Subcutaneous abdominal adipose tissue (tissue), 5 donors: ENCODE measurements at regions not wholly inside any gene's neighbourhood (a gene's known extent, or its start where the extent isn't known, plus 50 kb on each side); places are given as distances from the start of the nearest gene placed in this dataset.

Source experiments
- H3K27ac ChIP-seq: one replicate; pipeline ENCODE4 v1.7.0; 2013; ENCODE audit warnings: low read depth, mild to moderate bottlenecking, inconsistent platforms, low read length, moderate library complexity
- H3K27me3 ChIP-seq, 5 donors: one replicate each; pipeline ENCODE4 v1.7.0; 2013; ENCODE audit warnings: low read length in 5 of 5, inconsistent platforms in 1 of 5; ENCODE audit not compliant: control insufficient read depth in 5 of 5, insufficient read depth in 4 of 5
- H3K36me3 ChIP-seq, 5 donors: one replicate each; pipeline ENCODE4 v1.7.0; 2013; ENCODE audit warnings: low read length in 5 of 5; ENCODE audit not compliant: control insufficient read depth in 5 of 5, insufficient read depth in 5 of 5
- H3K4me1 ChIP-seq, 5 donors: one replicate each; pipeline ENCODE4 v1.7.0; 2013; ENCODE audit warnings: low read length in 5 of 5, mild to moderate bottlenecking in 3 of 5, moderate library complexity in 1 of 5; ENCODE audit not compliant: control insufficient read depth in 5 of 5, insufficient read depth in 5 of 5
- H3K4me3 ChIP-seq, 5 donors: one replicate each; pipeline ENCODE4 v1.7.0; 2013; ENCODE audit warnings: low read length in 5 of 5, low read depth in 1 of 5
- H3K9ac ChIP-seq, 5 donors: one replicate each; pipeline ENCODE4 v1.7.0; 2013; ENCODE audit warnings: low read length in 5 of 5, mild to moderate bottlenecking in 4 of 5, moderate library complexity in 3 of 5
- H3K9me3 ChIP-seq, 5 donors: one replicate each; pipeline ENCODE4 v1.7.0; 2013; ENCODE audit warnings: low read length in 5 of 5; ENCODE audit not compliant: control insufficient read depth in 5 of 5
- donor health status: healthy.
- donor health status: healthy.
- donor health status: healthy.
- donor health status: healthy.
- donor health status: healthy.

DNA sequence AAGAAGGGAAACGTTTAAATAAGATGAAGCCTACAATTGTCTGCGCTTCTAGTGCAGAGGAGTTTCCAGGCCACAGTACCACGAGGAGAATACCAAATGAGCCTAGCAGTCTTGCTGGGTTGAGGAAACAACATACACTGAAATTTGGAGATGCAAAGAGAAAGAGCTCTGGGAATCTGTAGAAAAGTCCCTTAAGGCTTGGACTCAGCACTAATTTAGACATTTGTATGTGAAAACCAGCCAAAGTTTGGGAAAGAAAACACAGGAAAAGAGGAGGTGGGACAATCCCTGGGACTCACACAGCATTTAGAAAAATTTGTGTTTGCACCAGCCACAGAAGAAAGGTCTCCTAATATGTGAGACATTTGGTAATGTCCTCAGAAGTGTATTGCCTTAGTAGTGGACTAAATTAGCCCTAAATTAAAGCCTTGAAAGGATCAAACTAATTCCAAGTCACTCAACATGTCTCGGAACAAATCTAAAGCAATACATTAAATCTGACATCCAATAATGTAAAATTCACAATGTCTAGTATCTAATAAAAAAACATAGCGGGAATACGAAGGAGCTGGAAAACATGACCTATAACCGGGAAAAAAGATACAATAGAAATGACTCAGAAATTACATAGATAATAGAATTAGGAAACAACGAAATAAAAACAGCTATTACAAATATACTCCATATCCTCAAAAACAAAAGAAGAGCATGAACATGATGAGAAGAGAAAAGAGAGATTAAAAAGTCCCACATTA lies 187.1 kb upstream of the NAMPT start:
- Histone ChIP-seq H3K4me1 (peaks cover 0 to 1% (median 0%) of the 10 kb centered on the region in 5 donors), H3K9me3 (no peaks in the 10 kb centered on the region)

DNA sequence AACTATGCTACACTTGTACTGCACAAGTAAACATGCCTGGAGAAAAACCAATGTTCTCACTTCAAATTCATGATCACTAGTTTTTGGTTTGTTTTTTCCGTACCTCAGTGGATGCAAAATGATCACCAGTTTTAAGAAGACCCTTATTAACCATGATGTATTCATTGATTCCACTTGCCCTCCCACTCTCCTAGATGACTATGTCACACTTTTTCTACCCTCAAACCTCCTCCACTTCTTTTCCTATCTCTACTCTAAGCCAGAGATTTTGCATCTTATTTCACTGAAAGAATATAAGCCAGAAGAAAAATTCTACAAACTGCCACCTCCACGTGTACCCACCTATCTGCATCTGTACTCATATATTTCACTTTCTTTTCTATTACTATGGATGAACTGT lies 186.2 kb upstream of the NAMPT start:
- Histone ChIP-seq H3K27me3 (no peaks in the 10 kb centered on the region), H3K36me3 (no peaks in the 10 kb centered on the region), H3K9me3 (no peaks in the 10 kb centered on the region), H3K9ac (no peak overlapping the region), H3K27ac (no peak overlapping the region), H3K4me1 (peaks cover 0 to 5% (median 0%) of the 10 kb centered on the region in 5 donors), H3K4me3 (no peak overlapping the region)

More for the DNA sequence above, 187.1 kb upstream of the NAMPT start:
- Histone ChIP-seq H3K27ac (no peak overlapping the region), H3K36me3 (no peaks in the 10 kb centered on the region), H3K4me3 (no peak overlapping the region), H3K9ac (no peak overlapping the region), H3K27me3 (no peaks in the 10 kb centered on the region)

DNA sequence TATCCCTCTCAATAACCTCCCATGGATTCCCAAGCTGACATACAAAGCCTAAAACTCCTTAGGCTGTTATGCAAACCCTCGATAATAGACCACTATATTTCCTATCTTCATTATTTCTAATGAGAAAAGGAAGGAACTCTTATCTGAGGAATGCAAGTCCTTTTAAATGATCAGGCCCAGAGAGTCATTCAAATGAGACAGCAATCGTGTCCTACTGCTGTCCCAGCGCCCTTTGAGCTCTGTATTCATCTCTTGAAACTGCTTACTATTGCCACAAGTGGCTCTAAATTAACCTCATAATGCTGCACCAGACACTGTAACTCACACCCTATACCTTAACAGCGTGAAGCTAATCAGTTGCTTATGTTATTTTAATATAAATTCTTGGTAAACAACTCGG lies 182.1 kb upstream of the NAMPT start:
- H3K4me1 ChIP-seq, result peaks cover 0 to 9% (median 4%) of the 10 kb centered on the region in 5 donors
- no peaks in the 10 kb centered on the region for H3K27me3 ChIP-seq
- H3K9me3 ChIP-seq, result no peaks in the 10 kb centered on the region
- H3K4me3 ChIP-seq, result no peak overlapping the region
- no peak overlapping the region for H3K9ac ChIP-seq
- no peaks in the 10 kb centered on the region for H3K36me3 ChIP-seq
- no peak overlapping the region for H3K27ac ChIP-seq

DNA sequence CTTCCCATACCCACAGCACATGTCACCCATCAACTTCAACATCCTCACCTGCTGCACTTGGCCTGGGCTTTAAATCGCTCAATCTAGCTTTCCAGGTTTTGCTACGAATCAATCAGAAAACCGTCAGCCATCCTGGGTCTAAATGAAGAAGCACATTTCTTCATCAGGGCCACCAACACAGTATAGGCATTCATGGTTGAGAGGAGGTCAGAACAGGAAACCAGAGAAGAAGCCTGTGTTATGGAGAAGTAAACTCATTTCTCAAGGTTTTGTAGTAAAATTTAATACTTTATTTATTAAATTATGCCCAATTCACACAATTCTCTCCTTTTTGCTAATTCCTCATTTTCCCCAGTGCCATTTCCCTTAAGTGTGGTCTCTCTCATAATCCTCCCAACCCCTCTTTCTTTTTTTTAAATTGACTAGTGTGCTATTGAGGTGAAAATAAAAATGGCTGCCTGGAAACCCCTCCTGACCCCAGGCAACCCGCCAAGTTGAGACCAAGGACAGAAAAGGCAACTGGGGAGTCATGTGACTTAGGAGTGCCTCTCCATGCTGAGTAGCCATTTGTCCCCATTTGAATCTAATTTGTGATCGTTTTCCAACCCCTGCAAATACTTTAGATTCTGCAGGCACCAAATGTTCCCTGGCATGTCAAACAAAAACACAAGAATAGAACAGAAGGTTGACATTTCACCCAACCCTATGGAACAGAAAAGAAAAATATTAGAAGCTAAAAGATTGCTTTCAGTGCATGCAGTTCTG lies 181.1 kb upstream of the NAMPT start:
- no peak overlapping the region for H3K27ac ChIP-seq
- no peaks in the 10 kb centered on the region for H3K9me3 ChIP-seq
- H3K27me3 ChIP-seq, result no peaks in the 10 kb centered on the region
- H3K4me1 ChIP-seq, result peaks cover 0 to 10% (median 4%) of the 10 kb centered on the region in 5 donors
- H3K9ac ChIP-seq, result no peak overlapping the region
- H3K36me3 ChIP-seq, result no peaks in the 10 kb centered on the region
- H3K4me3 ChIP-seq, result no peak overlapping the region

DNA sequence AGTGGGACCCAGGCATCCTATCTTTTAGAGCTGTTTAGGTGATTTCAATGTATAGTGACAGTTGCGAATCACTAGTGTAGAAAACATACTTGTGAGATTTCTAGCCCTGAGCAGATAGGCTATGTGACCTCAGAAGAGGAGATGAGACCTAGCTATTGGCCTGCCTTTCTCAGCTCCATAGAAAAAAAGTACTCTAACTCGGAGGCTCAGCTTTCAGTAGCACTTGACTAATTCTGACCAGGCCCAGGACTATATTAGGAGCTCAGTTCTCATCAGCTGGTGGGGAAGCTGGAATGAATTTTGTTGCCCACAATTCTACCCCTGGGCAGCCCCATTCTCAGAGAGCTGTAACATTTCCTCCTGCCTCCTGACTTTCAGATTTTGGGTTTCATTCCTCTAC lies 179.9 kb upstream of the NAMPT start:
- Histone ChIP-seq H3K9me3 (no peaks in the 10 kb centered on the region), H3K9ac (no peak overlapping the region), H3K27ac (no peak overlapping the region), H3K36me3 (no peaks in the 10 kb centered on the region), H3K4me1 (peaks cover 0 to 15% (median 5%) of the 10 kb centered on the region in 5 donors), H3K27me3 (no peaks in the 10 kb centered on the region), H3K4me3 (no peak overlapping the region)

DNA sequence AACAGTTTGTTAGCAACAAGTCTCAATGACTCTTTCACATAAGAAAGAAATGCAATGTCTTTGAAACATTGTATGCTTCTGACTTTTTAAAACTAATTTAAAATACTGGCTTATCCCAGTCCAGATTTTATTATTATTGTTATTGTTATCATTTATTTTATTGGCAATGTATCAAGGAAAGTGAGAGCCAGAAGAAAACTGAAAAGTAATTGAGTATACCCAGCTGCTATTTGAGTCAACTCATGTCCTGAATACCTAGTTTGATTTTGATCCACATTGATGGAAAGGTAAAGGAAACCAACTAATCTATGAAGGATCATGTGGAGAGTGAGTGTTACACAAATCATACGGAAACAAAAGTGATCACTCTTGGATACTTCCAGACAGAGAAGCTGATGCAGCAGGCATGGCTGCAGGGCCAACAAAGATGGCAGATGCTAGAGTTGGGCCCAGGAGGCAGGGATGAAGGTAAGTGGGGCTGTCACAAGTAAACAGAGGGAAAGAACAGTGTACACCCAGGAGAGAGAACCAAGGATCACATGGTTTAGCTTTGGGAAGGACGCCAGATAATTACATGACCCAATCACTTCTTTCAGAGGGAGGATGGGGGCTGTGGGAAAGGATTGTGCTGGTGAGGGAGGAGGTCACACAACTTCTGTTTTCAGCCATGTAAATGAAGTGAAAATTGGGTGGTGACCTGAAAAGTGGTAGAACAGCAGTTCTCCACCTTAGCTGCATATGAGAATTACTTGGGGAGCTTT lies 179.2 kb upstream of the NAMPT start:
- no peaks in the 10 kb centered on the region for H3K27me3 ChIP-seq
- H3K36me3 ChIP-seq, result no peaks in the 10 kb centered on the region
- no peak overlapping the region for H3K4me3 ChIP-seq
- no peak overlapping the region for H3K27ac ChIP-seq
- H3K4me1 ChIP-seq, result peaks cover 0 to 21% (median 9%) of the 10 kb centered on the region in 5 donors
- H3K9me3 ChIP-seq, result no peaks in the 10 kb centered on the region
- no peak overlapping the region for H3K9ac ChIP-seq

DNA sequence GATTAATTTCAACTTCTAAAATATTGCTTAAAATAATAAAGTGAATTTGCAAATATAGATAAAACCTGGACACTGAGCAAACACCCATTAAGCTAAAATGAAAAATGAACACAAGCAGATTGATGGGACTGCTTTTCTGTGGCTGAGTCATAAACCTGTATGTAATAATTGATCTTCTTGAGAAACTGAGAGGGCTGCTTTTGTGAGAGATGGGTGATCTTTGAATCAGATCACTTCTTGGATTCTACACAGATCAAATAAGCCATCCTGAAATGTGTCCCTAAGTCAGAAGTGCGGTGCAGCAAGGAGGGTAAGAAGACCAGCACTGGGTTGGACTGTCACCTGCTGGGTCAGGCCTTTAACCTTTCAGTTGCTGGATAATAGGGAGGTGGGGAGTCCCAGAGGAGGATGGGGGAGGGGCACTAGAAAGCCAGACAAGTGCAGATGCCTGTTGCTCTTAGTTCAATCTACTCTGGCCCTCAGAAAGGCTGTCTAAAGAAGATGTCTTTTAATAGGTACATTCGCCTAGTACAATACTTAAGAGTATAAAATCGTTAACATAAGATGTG lies 178.2 kb upstream of the NAMPT start:
- peaks cover 0 to 22% (median 9%) of the 10 kb centered on the region in 5 donors for H3K4me1 ChIP-seq
- no peaks in the 10 kb centered on the region for H3K9me3 ChIP-seq
- no peak overlapping the region for H3K4me3 ChIP-seq
- H3K27me3 ChIP-seq, result no peaks in the 10 kb centered on the region
- H3K27ac ChIP-seq, result no peak overlapping the region
- no peak overlapping the region for H3K9ac ChIP-seq
- H3K36me3 ChIP-seq, result no peaks in the 10 kb centered on the region

DNA sequence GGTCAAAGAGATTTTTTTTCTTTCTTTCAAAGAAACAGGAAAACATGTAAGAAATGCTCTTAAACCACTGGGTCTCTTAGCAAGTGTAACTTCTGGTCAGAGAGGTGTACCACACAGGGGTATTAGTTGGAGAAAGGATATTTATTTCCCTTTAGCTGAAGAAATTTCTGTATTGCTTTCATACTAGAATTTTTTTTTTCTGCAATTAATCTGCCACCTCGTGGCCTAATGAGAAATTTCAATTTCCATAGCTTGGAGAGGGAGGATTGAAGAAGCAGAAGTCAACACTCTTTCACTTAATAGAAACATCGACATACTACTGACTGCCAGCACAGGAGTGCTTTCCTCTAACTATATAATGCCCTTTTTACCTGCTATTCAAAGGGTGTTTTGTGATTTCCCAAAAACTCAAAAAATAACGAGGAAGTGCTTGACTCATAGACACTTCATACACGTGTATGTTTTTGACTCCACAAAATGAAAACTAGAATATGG lies 177.6 kb upstream of the NAMPT start:
- Histone ChIP-seq H3K9me3 (no peaks in the 10 kb centered on the region), H3K36me3 (no peaks in the 10 kb centered on the region), H3K4me1 (peaks cover 0 to 22% (median 9%) of the 10 kb centered on the region in 5 donors), H3K27ac (no peak overlapping the region), H3K9ac (peak overlapping the region in 1 of 5 donors; percentile 21), H3K27me3 (no peaks in the 10 kb centered on the region), H3K4me3 (no peak overlapping the region)

DNA sequence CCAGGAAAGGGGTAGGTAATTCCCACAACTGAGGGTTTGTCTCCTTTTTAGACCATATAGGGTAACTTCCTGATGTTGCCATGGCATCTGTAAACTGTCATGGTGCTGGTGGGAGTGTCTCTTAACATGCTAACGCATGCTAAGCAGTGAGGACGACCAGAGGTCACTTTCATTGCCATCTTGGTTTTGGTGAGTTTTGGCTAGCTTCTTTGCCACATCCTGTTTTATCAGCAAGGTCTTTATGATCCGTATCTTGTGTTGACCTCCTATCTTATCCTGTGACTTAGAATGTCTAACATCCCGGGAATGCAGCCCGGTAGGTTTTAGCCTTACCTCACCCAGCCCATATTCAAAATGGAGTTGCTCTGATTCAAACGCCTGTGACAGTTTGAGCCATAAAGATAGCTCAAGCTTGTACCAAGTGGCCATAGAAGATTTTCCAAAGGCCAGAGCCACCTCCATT lies 176.0 kb upstream of the NAMPT start:
- H3K27ac ChIP-seq, result no peak overlapping the region
- peaks cover 0 to 22% (median 9%) of the 10 kb centered on the region in 5 donors for H3K4me1 ChIP-seq
- no peaks in the 10 kb centered on the region for H3K27me3 ChIP-seq

More for the DNA sequence above, 176.0 kb upstream of the NAMPT start:
- H3K9me3 ChIP-seq, result no peaks in the 10 kb centered on the region
- no peaks in the 10 kb centered on the region for H3K36me3 ChIP-seq
- no peak overlapping the region for H3K4me3 ChIP-seq
- no peak overlapping the region for H3K9ac ChIP-seq
